SK-N-DZ (cell line): ENCODE measurements at regions not wholly inside any gene's neighbourhood (a gene's known extent, or its start where the extent isn't known, plus 50 kb on each side); places are given as distances from the start of the nearest gene placed in this dataset.
"Not testable (repeated sequence)": the region's sequence is repeated elsewhere in the genome, so short reads cannot be mapped to it uniquely, and the experiment has no call there.

Experiments
- DNase-seq: peaks from one replicate; pipeline ENCODE4 v3.0.0-alpha.2; 2015; ENCODE audit warnings: low spot score

GRCh38 chr11:134667175-134667500, 255.1 kb upstream of the B3GAT1 start:
- no peak for DNase-seq

- DNase-seq: no peak
These were observed 254.5 kb upstream of the B3GAT1 start for GRCh38 chr11:134666273-134667174.

GRCh38 chr11:134665571-134666270, 253.7 kb upstream of the B3GAT1 start:
- no peak for DNase-seq

- no peak for DNase-seq
These were observed 253.1 kb upstream of the B3GAT1 start for GRCh38 chr11:134665188-134665535.

GRCh38 chr11:134664447-134665187, 252.6 kb upstream of the B3GAT1 start:
- DNase-seq: no peak

- no peak for DNase-seq
These were observed 251.7 kb upstream of the B3GAT1 start for GRCh38 chr11:134663506-134664313.

- no peak for DNase-seq
These were observed 250.8 kb upstream of the B3GAT1 start for GRCh38 chr11:134662629-134663360.

- DNase-seq: no peak
These were observed 249.6 kb upstream of the B3GAT1 start for GRCh38 chr11:134661660-134662059.

GRCh38 chr11:134660416-134660815, 248.4 kb upstream of the B3GAT1 start:
- no peak for DNase-seq

- no peak for DNase-seq
These were observed 247.8 kb upstream of the B3GAT1 start for GRCh38 chr11:134659882-134660281.

GRCh38 chr11:134658481-134659225, 246.6 kb upstream of the B3GAT1 start:
- no peak for DNase-seq

- no peak for DNase-seq
These were observed 245.6 kb upstream of the B3GAT1 start for GRCh38 chr11:134657631-134658030.

- DNase-seq: no peak
These were observed 245.0 kb upstream of the B3GAT1 start for GRCh38 chr11:134656861-134657540.

GRCh38 chr11:134656086-134656840, 244.2 kb upstream of the B3GAT1 start:
- not testable (repeated sequence) for DNase-seq

GRCh38 chr11:134655189-134655989, 243.3 kb upstream of the B3GAT1 start:
- DNase-seq: no peak

- DNase-seq: no peak
These were observed 242.3 kb upstream of the B3GAT1 start for GRCh38 chr11:134654161-134654915.

- DNase-seq: no peak
These were observed 240.7 kb upstream of the B3GAT1 start for GRCh38 chr11:134652586-134653255.
